HL-60 (cell line): ENCODE measurements at regions not wholly inside any gene's neighbourhood (a gene's known extent, or its start where the extent isn't known, plus 50 kb on each side); places are given as distances from the start of the nearest gene placed in this dataset.

ENCODE experiments used
- DNase-seq, 2 experiments: peaks; one replicate each; pipeline ENCODE4 v3.0.0-alpha.2; 2010 to 2020; ENCODE audit warnings: low read depth in 1 of 2, low spot score in 1 of 2
- H3K27ac ChIP-seq: fragments of 250-450 bp; sonication (Bioruptor Pico); replicated peaks from 2 replicates; pipeline ENCODE4 v1.5.1; 2020; ENCODE audit warnings: mild to moderate bottlenecking, moderate library complexity
- H3K27me3 ChIP-seq: fragments of 250-450 bp; sonication (Bioruptor Pico); 2 replicates; pipeline ENCODE4 v1.5.1; 2021; ENCODE audit warnings: mild to moderate bottlenecking, moderate library complexity; ENCODE audit not compliant: insufficient read depth, poor library complexity, severe bottlenecking
- H3K4me3 ChIP-seq: replicated peaks from 2 replicates; pipeline ENCODE4 v1.5.1; 2011; ENCODE audit warnings: mild to moderate bottlenecking, control low read depth, low read length; ENCODE audit not compliant: insufficient read depth
- CTCF ChIP-seq: IDR thresholded peaks from one replicate; pipeline ENCODE4 v1.5.1; 2011; ENCODE audit warnings: low read length, control low read depth, inconsistent platforms; ENCODE audit not compliant: insufficient read depth
- GABPA ChIP-seq: IDR thresholded peaks from 2 replicates; pipeline ENCODE4 v1.6.1; 2012; ENCODE audit warnings: low read depth
- POLR2AphosphoS5 ChIP-seq: IDR thresholded peaks from 2 replicates; pipeline ENCODE4 v1.6.1; 2012; ENCODE audit warnings: low read depth
- REST ChIP-seq: IDR thresholded peaks from 2 replicates; pipeline ENCODE4 v1.6.1; 2012; ENCODE audit warnings: low read depth; ENCODE audit not compliant: insufficient replicate concordance
- SPI1 ChIP-seq: IDR thresholded peaks from 2 replicates; pipeline ENCODE4 v1.6.1; 2012; ENCODE audit warnings: low read depth, mild to moderate bottlenecking, borderline replicate concordance

GRCh38 chr13:39874331-39875053 lies 219.0 kb downstream of the COG6 start:
- Histone ChIP-seq H3K27me3 (peaks cover 7% of the 10 kb centered on the region), H3K4me3 (no peak overlapping the region), H3K27ac (no peak overlapping the region)
- TF ChIP-seq CTCF (no peak), GABPA (no peak), REST (no peak), SPI1 (no peak), POLR2AphosphoS5 (no peak)
- no peak for DNase-seq

DNA sequence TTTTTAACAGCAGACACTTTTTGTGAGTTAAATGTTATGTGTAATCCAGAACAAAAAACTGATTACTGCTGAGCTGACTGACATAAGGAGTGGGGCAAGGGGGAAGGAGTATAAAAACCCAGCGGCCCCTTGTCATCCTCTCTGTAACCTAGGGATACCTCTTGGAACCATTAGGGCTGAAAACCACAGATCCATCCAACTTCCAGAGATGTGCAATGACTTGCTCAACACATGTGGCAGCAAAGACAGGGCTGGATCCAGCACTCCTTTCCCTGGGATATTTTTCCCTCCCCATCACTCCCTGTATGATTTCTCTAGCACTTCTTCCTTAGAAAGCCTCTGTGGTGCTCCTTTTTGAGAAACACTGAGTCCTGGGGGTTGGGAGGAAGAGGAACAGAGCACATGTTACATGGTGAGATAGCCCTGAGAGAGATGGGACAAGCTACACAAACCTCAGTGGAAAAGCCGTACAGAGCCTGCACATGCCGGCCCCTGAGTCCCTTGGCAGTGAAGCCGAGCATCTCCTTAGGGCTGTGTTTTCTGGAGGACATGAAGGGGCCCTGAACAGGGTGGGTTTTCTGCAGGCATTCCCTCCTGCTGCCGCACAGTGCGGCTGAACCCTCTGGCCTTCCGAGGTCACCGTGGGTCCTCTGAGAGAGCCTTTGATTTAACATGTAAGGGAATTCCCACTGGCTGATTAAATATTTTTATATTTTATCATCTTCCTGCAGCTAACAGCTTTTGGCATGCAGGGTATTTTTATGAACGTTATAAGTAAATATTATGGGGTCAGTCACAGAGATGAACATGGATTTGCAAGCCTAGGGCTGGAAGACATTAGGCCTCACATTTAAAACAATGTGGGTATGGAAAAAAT lies 219.9 kb downstream of the COG6 start:
- Histone ChIP-seq H3K27ac (no peak overlapping the region), H3K27me3 (peaks cover 5% of the 10 kb centered on the region), H3K4me3 (no peak overlapping the region)
- TF ChIP-seq SPI1 (no peak), CTCF (no peak), GABPA (no peak), REST (no peak), POLR2AphosphoS5 (no peak)
- no peak for DNase-seq

DNA sequence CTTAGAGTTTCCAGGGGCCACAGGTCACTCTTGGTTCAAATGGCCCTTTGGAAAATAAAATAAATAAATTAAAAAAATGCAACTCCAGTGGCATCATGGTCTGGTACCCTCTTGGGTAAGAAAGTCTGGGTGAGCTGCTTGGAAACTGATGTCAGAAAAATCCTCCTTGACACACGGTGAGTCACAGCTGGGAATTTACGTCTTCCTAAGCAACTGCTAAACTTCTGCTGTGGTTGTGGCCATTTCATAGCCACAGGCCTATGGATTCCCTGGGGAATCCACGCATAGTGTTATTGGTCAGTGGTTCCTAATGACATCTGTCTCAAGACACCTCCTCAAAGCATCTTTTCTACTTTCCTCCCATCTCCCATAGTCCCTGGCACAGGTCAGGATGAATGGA lies 220.8 kb downstream of the COG6 start:
- no peak for DNase-seq
- no peak for TF ChIP-seq SPI1
- no peak for TF ChIP-seq CTCF
- TF ChIP-seq GABPA, result no peak
- TF ChIP-seq POLR2AphosphoS5, result no peak
- no peak for TF ChIP-seq REST
- Histone ChIP-seq H3K4me3 (no peak overlapping the region), H3K27me3 (peaks cover 8% of the 10 kb centered on the region), H3K27ac (no peak overlapping the region)
